ENCODE measurements at regions not wholly inside any gene's neighbourhood (a gene's known extent, or its start where the extent isn't known, plus 50 kb on each side); places are given as distances from the start of the nearest gene placed in this dataset.

- intact Hi-C loops (cut with micrococcal nuclease), result no loop called here
- ATAC-seq (no peak), DNase-seq (no peak)
These were observed 101.9 kb downstream of the GAS2L3 start for GRCh38 chr12:100675432-100675831.

- intact Hi-C loops (cut with micrococcal nuclease), result no loop called here
- ATAC-seq, result no peak
- DNase-seq, result no peak
These were observed 107.6 kb downstream of the GAS2L3 start for GRCh38 chr12:100681074-100681473.

GRCh38 chr12:100682178-100682577, 108.7 kb downstream of the GAS2L3 start:
- DNase-seq (no peak), ATAC-seq (no peak)
- intact Hi-C loops (cut with micrococcal nuclease), result no loop called here

GRCh38 chr12:100687686-100688085, 106.9 kb upstream of the ANO4 start:
- no peak for DNase-seq
- no peak for ATAC-seq
- intact Hi-C loops (cut with micrococcal nuclease), result no loop called here

- ATAC-seq, result no peak
- intact Hi-C loops (cut with micrococcal nuclease), result no loop called here
- DNase-seq, result no peak
These were observed 106.1 kb upstream of the ANO4 start for GRCh38 chr12:100688451-100688864.

GRCh38 chr12:100692502-100692901, 102.1 kb upstream of the ANO4 start:
- no peak for ATAC-seq
- DNase-seq, result no peak
- intact Hi-C loops (cut with micrococcal nuclease), result no loop called here

GRCh38 chr12:100698518-100698917, 96.1 kb upstream of the ANO4 start:
- ATAC-seq (no peak), DNase-seq (no peak)
- intact Hi-C loops (cut with micrococcal nuclease), result no loop called here

- ATAC-seq (no peak), DNase-seq (no peak)
- intact Hi-C loops (cut with micrococcal nuclease), result no loop called here
These were observed 95.4 kb upstream of the ANO4 start for GRCh38 chr12:100699209-100699608.

- intact Hi-C loops (cut with micrococcal nuclease), result no loop called here
- DNase-seq (no peak), ATAC-seq (no peak)
These were observed 91.2 kb upstream of the ANO4 start for GRCh38 chr12:100703337-100703736.

GRCh38 chr12:100703868-100704267, 90.7 kb upstream of the ANO4 start:
- DNase-seq (no peak), ATAC-seq (no peak)
- intact Hi-C loops (cut with micrococcal nuclease), result no loop called here

GRCh38 chr12:100706033-100706432, 88.5 kb upstream of the ANO4 start:
- intact Hi-C loops (cut with micrococcal nuclease), result no loop called here
- no peak for DNase-seq
- no peak for ATAC-seq

GRCh38 chr12:100708591-100708990, 86.0 kb upstream of the ANO4 start:
- intact Hi-C loops (cut with micrococcal nuclease), result no loop called here
- ATAC-seq, result no peak
- no peak for DNase-seq

- ATAC-seq (no peak), DNase-seq (no peak)
- intact Hi-C loops (cut with micrococcal nuclease), result no loop called here
These were observed 78.3 kb upstream of the ANO4 start for GRCh38 chr12:100715976-100716944.

- DNase-seq (no peak), ATAC-seq (peak; percentile 17)
- intact Hi-C loops (cut with micrococcal nuclease), result no loop called here
These were observed 77.4 kb upstream of the ANO4 start for GRCh38 chr12:100716945-100717732.

- intact Hi-C loops (cut with micrococcal nuclease), result no loop called here
- no peak for DNase-seq
- no peak for ATAC-seq
These were observed 76.9 kb upstream of the ANO4 start for GRCh38 chr12:100717733-100718067.

- DNase-seq (no peak), ATAC-seq (no peak)
- intact Hi-C loops (cut with micrococcal nuclease), result no loop called here
These were observed 76.4 kb upstream of the ANO4 start for GRCh38 chr12:100718187-100718586.

GRCh38 chr12:100720016-100720654, 74.4 kb upstream of the ANO4 start:
- intact Hi-C loops (cut with micrococcal nuclease), result no loop called here
- no peak for ATAC-seq

GRCh38 chr12:100721169-100721568, 73.4 kb upstream of the ANO4 start:
- ATAC-seq, result no peak
- no peak for DNase-seq
- intact Hi-C loops (cut with micrococcal nuclease), result no loop called here

More at GRCh38 chr12:100720016-100720654, 74.4 kb upstream of the ANO4 start:
- no peak for DNase-seq

- intact Hi-C loops (cut with micrococcal nuclease), result no loop called here
- ATAC-seq (no peak), DNase-seq (no peak)
These were observed 70.5 kb upstream of the ANO4 start for GRCh38 chr12:100724071-100724470.
